HG02642 (cell line): ENCODE measurements at regions not wholly inside any gene's neighbourhood (a gene's known extent, or its start where the extent isn't known, plus 50 kb on each side); places are given as distances from the start of the nearest gene placed in this dataset.
"Not testable (repeated sequence)": the region's sequence is repeated elsewhere in the genome, so short reads cannot be mapped to it uniquely, and the experiment has no call there.

Experiments used
- ATAC-seq: cut with Tn5 transposase; IDR thresholded peaks from one replicate; pipeline ENCODE4 v1.9.1; 2021; ENCODE audit warnings: mild to moderate bottlenecking; ENCODE audit not compliant: unreplicated experiment, poor library complexity

- no peak for ATAC-seq
Observed at GRCh38 chrX:43333543-43333942, 322.6 kb upstream of the MAOA start.

DNA sequence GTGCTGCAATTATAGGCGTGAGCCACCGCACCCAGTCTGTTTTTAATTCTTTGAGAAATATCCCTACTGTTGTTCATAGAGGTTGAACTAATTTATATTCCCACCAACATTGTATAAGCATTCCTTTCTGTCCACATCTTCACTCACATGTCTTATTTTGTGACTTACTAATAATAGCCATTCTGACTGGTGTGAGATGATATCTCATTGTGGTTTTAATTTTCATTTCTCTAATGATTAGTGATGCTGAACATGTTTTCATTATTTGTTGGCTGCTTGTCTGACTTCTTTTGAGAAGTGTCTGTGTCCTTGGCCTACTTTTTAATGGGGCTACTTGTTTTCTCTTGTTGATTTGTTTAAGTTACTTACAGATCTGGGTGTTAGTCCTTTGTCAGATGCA lies 310.9 kb upstream of the MAOA start:
- no peak for ATAC-seq

GRCh38 chrX:43349363-43349762 lies 306.7 kb upstream of the MAOA start:
- peak; percentile 71 for ATAC-seq

DNA sequence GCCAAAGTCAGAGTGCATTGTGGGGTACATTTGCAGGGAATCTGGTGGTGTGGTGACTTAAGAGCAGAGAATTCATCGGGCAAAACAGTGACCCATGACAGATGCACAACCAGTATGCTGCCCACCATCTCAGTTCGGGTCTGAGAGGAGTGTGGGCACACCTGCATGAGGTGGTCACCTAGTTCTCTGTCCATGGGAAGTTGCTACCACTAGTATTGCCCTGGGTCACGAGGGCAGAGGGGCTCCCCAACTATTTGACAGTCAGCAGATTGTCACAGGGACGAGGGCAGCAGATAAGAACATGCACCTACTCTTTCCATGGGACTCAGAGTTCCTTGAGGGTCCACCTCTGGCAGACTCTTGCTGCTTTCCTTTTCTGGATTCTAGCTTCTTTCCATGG lies 305.2 kb upstream of the MAOA start:
- ATAC-seq = no peak

- ATAC-seq = no peak
Observed at GRCh38 chrX:43357741-43358140, 298.4 kb upstream of the MAOA start.

DNA sequence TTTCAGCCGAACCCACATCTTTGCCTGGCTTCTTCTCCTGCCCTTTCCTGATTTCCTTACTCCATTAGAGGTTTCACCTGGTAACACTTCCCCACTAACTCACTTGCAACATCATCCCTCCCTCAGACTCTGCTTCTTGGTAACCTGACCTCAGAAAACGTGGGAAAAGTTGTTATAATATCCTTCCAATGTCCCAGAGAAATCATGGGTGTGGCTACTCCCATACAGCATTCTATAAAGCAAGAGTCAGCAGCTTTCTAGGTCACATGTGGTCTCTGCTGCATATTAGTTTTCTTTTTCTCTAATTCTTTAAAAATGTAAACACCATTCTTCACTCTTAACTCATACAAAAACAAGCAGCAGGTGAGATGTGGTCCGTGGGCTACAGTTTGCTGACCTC lies 283.1 kb upstream of the MAOA start:
- no peak for ATAC-seq

DNA sequence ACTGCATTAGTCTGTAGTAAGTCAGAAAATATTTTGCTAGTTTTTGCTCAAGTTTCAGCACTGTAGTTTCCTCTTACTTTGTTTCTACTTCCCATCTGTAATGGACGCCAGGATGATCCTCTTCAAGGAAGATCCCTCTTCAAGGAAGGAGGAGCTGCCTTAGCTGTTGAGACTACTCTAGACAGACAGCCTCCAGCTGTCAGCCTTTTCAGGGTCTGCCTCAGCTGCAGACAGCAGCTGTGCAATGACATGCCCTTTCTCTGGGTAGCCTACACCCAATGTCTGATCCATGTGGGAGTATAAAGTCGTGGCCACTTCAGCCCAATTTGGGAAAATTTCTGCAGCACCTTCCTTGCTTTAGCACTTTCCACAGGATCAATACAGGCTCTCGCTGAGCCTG lies 281.0 kb upstream of the MAOA start:
- ATAC-seq = no peak

DNA sequence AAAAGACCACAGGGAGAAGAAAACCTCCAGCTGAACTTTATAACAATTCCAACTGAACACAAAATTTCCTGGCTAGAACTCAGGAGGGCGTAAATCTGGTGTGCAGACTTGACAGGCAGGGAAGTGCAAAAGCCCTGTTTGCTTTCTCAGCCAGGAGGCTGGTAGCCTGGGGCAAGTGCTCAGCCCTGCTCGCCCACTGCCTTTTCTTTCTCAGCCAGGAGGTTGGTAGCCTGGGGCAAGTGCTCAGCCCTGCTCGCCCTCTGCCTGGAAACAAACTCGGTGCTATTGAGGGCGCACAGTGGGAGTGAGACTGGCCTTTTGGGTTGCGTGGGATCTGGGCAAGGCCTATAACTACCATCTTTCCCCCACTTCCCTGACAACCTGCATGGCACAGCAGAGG lies 275.4 kb upstream of the MAOA start:
- no peak for ATAC-seq

DNA sequence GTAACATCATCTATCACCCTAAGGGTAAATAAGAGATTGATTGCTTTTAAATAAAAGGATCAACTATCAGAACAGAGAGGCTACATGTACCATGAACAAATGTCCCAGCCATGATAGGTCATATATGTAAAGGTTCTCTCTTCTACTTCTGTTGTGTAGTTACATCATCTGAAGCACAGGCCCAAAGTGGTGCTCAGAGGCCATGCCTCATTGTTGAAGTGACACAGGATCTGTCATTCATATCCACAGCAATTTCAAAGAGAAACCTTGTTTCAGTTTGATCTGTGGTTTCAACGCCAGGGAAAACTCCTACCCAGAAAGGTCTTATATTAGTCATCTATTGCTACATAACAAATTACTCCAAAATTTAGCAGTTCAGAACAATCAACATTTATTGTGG lies 269.2 kb upstream of the MAOA start:
- ATAC-seq = no peak

DNA sequence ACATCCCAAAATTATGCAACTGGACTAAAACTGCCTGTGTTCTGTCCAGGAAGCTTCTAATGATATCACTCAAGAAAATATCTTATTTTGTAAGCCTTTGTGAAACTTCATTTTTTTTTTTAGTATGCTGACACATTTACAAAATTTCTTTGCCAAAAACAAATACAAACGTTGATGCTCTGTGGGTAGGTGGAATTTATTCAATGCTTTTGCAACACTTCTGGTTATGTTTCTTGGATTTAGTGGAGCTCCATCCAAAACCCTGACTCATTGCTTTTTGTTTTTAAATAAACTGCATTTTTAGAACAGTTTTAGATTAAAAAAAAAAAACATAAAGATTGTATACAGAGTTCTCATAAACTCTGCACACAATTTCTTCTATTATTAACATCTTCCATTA lies 250.9 kb upstream of the MAOA start:
- no peak for ATAC-seq

DNA sequence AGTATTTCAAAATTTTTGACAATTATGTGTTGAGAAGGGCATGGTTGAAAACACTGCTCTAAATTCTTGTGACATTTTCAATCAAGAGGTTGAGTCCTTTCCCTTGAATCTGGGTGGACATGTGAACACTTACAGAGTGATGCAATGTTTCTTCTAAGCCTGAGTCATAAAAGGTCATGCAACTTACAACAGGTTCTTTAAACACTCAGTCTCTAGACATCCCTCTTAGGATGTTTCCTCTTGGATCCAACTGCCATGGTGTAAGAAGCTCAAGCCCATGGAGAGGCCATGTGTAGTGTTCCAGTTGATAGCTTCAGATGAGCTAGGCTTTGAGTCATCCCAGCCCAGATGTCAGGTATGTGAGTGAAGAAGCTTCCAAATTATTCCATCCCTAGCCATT lies 232.2 kb upstream of the MAOA start:
- no peak for ATAC-seq

GRCh38 chrX:43436517-43436916 lies 219.6 kb upstream of the MAOA start:
- ATAC-seq = no peak

GRCh38 chrX:43446752-43447151 lies 209.3 kb upstream of the MAOA start:
- ATAC-seq = no peak

DNA sequence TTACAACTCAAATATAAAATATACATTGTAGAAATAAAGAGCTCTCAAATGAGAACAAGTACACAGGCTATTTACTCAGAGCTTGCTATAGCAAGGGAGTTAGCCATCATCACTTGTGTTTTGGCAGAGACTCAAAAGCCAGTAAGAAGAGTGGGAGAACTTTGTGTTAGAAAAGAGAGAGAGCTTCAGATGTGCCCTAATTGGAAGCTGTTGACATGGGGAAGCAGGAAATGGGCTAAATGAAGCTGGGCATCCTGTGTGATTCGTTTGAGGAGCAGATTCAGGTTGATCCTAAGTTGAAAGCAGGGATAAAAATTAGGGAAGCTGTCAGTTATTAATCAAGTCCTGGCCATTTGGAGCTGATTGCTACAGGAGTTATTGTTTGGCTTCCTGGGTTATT lies 207.4 kb upstream of the MAOA start:
- ATAC-seq = no peak

GRCh38 chrX:43450355-43450754 lies 205.7 kb upstream of the MAOA start:
- no peak for ATAC-seq

- ATAC-seq = not testable (repeated sequence)
Observed at GRCh38 chrX:43451976-43452686, 204.0 kb upstream of the MAOA start.

- ATAC-seq = no peak
Observed at GRCh38 chrX:43456063-43456462, 200.0 kb upstream of the MAOA start.

- ATAC-seq = no peak
Observed at GRCh38 chrX:43456906-43457305, 199.2 kb upstream of the MAOA start.

GRCh38 chrX:43467608-43468234 lies 188.4 kb upstream of the MAOA start:
- ATAC-seq = no peak

GRCh38 chrX:43469391-43470054 lies 186.6 kb upstream of the MAOA start:
- no peak for ATAC-seq

DNA sequence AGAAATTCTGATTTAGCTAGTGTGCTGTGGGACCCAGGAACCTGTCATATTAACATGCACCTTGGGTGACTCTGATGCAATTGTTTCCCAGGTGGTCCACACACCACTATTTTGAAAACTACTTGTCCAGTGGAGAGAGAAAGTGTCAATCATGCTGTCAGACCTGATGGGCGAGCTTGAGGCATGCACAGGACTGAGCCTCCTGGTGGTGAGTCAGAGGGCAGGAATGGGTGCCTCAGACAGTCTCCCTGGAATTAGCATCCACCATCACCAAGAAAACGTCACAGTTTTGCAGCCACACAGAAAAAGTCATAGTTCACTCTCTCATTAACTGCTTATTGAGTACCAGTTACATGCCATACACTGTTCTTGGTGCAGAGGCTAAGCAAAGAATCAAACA lies 181.8 kb upstream of the MAOA start:
- ATAC-seq = no peak

- ATAC-seq = no peak
Observed at GRCh38 chrX:43479070-43479469, 177.0 kb upstream of the MAOA start.
